AG10803 (cell line): ENCODE measurements at regions not wholly inside any gene's neighbourhood (a gene's known extent, or its start where the extent isn't known, plus 50 kb on each side); places are given as distances from the start of the nearest gene placed in this dataset.
A peak's percentile ranks its signal among the peaks of the same experiment; 100 is the strongest.
"Not testable (repeated sequence)": the region's sequence is repeated elsewhere in the genome, so short reads cannot be mapped to it uniquely, and the experiment has no call there.

ENCODE experiments used
- DNase-seq: peaks from one replicate; pipeline ENCODE4 v3.0.0; 2010; ENCODE audit warnings: low read depth
- H3K4me3 ChIP-seq: 2 replicates; pipeline ENCODE4 v1.5.1; 2011; ENCODE audit warnings: mild to moderate bottlenecking, low read length, control low read depth
- CTCF ChIP-seq: conservative IDR thresholded peaks from 2 replicates; pipeline ENCODE4 v1.5.1; 2011; ENCODE audit warnings: mild to moderate bottlenecking, low read length, control low read depth, inconsistent platforms

- no peak for DNase-seq
- no peak for TF ChIP-seq CTCF
- no peak overlapping the region for H3K4me3 ChIP-seq
Observed at GRCh38 chr1:65640046-65640445, 152.6 kb upstream of the PDE4B start.

- H3K4me3 ChIP-seq, DNase-seq: not testable (repeated sequence)
Observed at GRCh38 chr1:65649185-65649584, 143.5 kb upstream of the PDE4B start.

GRCh38 chr1:65650682-65651081 lies 142.0 kb upstream of the PDE4B start:
- no peak for DNase-seq
- H3K4me3 ChIP-seq = no peak overlapping the region
- TF ChIP-seq CTCF = no peak

GRCh38 chr1:65654526-65654925 lies 138.2 kb upstream of the PDE4B start:
- DNase-seq, H3K4me3 ChIP-seq: not testable (repeated sequence)

GRCh38 chr1:65657609-65658008 lies 135.1 kb upstream of the PDE4B start:
- not testable (repeated sequence) for H3K4me3 ChIP-seq, DNase-seq

- TF ChIP-seq CTCF = no peak
- DNase-seq = peak; percentile 15
- H3K4me3 ChIP-seq = no peak overlapping the region
Observed at GRCh38 chr1:65658122-65658521, 134.6 kb upstream of the PDE4B start.

- DNase-seq = no peak
- no peak for TF ChIP-seq CTCF
- H3K4me3 ChIP-seq = no peak overlapping the region
Observed at GRCh38 chr1:65668368-65668767, 124.3 kb upstream of the PDE4B start.

GRCh38 chr1:65670518-65670917 lies 122.2 kb upstream of the PDE4B start:
- no peak overlapping the region for H3K4me3 ChIP-seq
- TF ChIP-seq CTCF = no peak
- DNase-seq = no peak

GRCh38 chr1:65674522-65674921 lies 118.2 kb upstream of the PDE4B start:
- no peak overlapping the region for H3K4me3 ChIP-seq
- TF ChIP-seq CTCF = no peak
- no peak for DNase-seq
